GM20431 (cell line): ENCODE measurements at regions not wholly inside any gene's neighbourhood (a gene's known extent, or its start where the extent isn't known, plus 50 kb on each side); places are given as distances from the start of the nearest gene placed in this dataset.

ENCODE experiments used
- in situ Hi-C: fragments of 300-500 bp; cut with MseI, MboI; formaldehyde crosslinking; loops from one replicate; pipeline ENCODE4 v1.15.0; 2020; ENCODE audit warnings: low sequenced_read_pairs; ENCODE audit not compliant: unreplicated experiment

DNA sequence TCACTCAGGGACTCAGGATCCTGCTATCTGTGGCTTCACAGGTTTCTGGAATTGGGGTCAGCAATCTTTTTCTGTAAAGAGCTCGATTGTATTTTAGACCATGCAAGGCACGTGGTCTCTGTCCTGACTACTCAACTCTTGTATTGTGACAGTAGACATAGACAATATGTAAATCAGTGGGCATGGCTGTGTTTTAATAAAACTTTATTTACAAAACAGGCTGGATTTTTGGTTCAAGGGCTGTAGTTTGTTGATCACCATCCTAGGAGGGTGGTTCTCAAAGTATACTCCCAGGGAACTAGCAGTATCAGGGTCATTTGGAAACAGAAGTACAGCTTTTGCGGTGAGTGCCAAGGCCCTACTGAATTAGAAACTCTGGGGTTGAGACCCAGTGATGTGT lies 108.2 kb upstream of the CRHR1 start:
- in situ Hi-C loops: no loop called here

- in situ Hi-C loops: no loop called here
Observed at GRCh38 chr17:45676695-45677094, 107.4 kb upstream of the CRHR1 start.

DNA sequence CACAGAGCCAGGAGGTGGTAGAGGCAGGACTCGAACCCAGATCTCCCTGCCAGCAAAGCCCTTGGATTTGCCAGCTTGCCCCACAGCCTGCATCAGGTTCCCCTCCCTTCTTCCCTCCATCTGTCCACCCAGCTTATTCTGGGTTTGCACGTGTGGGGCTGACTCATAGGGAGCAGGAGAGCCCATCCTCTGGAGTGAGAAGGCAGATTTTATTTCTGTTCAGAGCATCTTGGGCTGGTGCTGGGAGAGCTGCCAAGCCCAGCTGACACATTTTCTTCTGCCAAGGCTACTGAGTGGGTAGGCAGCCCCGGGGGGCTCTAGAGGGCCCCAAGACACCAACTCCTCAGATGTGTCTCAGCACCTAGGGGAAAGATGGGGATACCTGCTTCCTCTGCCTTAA lies 106.3 kb upstream of the CRHR1 start:
- in situ Hi-C loops: no loop called here

GRCh38 chr17:45679426-45679825 lies 104.7 kb upstream of the CRHR1 start:
- in situ Hi-C loops: no loop called here

DNA sequence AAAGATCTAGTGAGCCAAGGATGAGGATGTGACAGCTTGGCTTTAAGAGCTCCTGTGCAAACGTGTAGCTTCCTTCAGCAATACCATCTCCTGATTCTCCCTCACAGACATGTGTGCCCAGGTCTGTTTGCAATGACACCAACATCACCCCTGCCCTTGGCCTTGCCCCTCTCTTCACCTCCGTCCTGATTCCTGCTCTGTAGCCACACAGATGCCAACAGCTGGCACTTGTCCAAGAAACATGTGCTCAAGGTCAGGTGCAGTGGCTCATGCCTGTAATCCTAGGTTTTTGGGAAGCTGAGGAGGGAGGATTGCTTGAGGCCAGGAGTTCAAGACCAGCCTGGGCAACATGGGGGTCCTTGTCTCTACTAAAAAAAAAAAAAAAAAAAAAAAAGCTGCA lies 103.8 kb upstream of the CRHR1 start:
- in situ Hi-C loops: no loop called here

GRCh38 chr17:45681706-45682105 lies 102.4 kb upstream of the CRHR1 start:
- in situ Hi-C loops: no loop called here

DNA sequence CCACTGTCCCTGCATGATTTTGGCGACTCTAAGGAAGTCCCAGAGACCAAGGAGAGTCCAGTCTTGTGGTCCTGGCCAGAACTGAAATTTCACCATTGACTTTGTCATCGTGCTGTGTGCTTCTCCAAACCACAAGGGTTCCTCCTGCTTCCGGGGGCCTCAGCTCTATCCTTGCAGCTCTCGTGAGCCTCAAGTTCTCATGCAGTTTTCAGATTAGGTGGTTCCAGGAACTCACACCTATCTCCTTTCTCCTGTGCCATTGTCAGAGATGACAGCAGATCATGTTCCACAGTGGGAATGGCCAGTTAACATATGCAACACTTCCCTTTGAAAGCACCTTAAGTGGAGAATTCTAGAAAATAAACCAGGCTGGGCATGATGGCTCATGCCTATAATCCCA lies 97.9 kb upstream of the CRHR1 start:
- in situ Hi-C loops: no loop called here

DNA sequence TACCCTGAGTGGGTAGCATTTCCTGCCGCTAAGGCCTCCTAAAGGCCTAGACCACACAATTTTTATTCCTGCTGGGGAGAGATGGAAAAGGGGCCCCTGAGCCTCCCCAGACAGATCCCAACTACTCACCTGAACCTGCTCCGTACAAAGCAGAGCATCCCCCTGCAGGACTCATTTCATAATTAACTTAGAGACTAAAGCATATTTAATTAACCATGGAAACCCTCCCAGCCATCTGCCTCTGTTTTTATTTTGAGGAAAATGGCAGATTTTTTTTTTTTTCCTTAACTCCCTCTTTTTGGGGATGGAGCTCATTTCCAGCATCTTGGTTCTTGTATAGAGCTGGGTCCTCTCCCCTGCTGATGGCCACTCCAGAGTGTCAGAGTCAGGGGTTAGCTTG lies 96.5 kb upstream of the CRHR1 start:
- in situ Hi-C loops: no loop called here

GRCh38 chr17:45688353-45688752 lies 95.8 kb upstream of the CRHR1 start:
- in situ Hi-C loops: no loop called here

DNA sequence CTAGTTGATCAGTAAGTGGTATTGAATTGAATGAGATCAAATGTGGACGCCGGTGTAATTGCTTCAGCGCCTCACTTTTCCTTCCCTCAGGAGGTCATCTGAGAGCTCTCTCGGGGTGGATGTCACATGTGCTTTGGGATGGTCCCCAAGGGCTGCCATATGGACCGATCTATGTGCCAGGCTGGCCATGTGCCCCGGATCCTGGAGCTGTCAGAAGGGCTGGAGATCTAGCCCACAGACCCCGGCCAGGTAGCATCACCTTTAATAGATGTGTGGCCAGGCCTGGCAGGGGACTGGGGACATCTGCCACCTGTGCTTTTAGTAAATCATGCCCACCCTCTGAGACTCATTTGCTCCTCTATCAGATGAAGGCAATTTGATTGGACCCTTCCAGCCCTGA lies 95.3 kb upstream of the CRHR1 start:
- in situ Hi-C loops: no loop called here

- in situ Hi-C loops: no loop called here
Observed at GRCh38 chr17:45689451-45689850, 94.7 kb upstream of the CRHR1 start.

DNA sequence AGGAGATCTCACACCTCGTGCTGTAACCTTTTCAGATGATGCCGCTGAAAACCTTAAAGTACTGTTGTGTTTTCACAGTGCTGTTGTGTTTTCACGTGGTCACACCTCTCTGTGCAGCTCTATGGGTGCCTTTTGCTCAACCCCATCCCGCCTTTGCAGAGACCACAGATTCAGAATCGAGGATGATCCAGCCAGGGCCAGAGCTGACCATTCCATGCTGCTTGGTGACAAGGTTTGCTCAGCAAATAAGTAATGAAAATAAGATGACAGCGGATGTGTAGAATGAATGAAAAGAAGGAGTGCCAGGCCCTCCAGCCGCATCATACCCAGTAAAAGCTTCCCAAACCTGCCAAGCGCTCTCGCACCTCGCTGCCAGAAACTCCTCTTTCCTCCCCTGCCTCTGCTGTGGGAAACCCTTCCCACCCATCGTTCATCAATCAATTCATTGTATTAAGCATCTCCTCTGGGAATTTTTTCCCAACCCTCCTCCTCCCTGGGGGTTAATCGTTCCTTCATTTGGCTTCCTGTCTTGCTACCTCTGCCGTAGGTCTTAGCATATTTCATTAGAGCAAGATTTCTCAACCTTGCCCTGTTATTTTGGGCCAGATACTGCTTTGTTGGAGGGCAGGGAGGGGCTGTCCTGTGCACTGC lies 93.4 kb upstream of the CRHR1 start:
- in situ Hi-C loops: no loop called here

GRCh38 chr17:45692661-45693060 lies 91.5 kb upstream of the CRHR1 start:
- in situ Hi-C loops: no loop called here

- in situ Hi-C loops: no loop called here
Observed at GRCh38 chr17:45693792-45694191, 90.3 kb upstream of the CRHR1 start.

DNA sequence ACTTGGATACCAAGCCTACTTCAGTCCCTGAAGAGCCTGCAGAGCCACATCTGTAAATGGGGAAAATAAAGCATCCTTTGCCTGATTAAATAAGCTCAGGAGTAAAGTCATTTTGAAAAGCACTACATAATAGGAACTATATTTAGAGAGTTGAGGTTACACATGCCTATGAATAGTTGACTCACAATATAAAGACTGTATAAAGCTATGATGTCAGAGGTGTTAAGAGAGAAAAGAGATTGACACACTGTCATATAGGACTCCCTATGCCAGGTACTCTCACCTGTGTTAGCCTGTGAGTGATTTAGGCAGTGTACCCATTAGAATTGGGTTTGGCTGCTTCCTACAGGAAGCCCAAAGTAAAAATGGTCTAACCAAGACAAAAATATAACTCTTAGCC lies 87.7 kb upstream of the CRHR1 start:
- in situ Hi-C loops: no loop called here

- in situ Hi-C loops: no loop called here
Observed at GRCh38 chr17:45697076-45697475, 87.0 kb upstream of the CRHR1 start.

GRCh38 chr17:45700171-45701090 lies 83.7 kb upstream of the CRHR1 start:
- in situ Hi-C loops: no loop called here

- in situ Hi-C loops: no loop called here
Observed at GRCh38 chr17:45702666-45703266, 81.4 kb upstream of the CRHR1 start.

DNA sequence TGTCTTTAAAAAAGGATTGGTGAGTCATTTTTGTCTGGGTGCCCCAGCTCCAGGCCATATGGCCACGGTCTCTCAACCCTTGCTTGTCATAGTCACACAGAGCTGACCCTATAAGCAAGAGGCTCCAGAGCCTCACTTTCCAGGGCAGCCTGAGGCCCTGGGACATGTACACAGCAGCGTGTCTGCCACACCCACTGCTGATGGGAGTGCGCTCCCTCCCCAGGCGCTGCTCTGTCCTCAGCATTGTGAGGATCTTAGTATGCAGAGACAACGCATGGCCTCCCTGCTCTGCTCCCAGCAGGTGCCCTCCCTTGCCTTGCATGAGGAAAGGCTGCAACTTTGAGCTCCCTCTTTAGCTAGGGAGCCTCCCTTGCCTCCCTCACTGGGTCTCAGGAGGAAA lies 80.8 kb upstream of the CRHR1 start:
- in situ Hi-C loops: no loop called here

GRCh38 chr17:45703806-45704205 lies 80.3 kb upstream of the CRHR1 start:
- in situ Hi-C loops: no loop called here

GRCh38 chr17:45704251-45704650 lies 79.9 kb upstream of the CRHR1 start:
- in situ Hi-C loops: no loop called here
